GM23338 (cell line): ENCODE measurements at regions not wholly inside any gene's neighbourhood (a gene's known extent, or its start where the extent isn't known, plus 50 kb on each side); places are given as distances from the start of the nearest gene placed in this dataset.
A peak's percentile ranks its signal among the peaks of the same experiment; 100 is the strongest.

Experiments
- ATAC-seq: fragments of 200-7000 bp; cut with Tn5 transposase; 3 replicates; pipeline ENCODE4 v1.9.1; 2020
- DNase-seq: peaks from one replicate; pipeline ENCODE4 v3.0.0-alpha.2; 2015; ENCODE audit warnings: low spot score
- H2AFZ ChIP-seq: fragments of 200-600 bp; sonication (generic); 2 replicates; pipeline ENCODE4 v1.8.0; 2016; ENCODE audit warnings: antibody characterized with exemption, mild to moderate bottlenecking, moderate library complexity
- H3F3A ChIP-seq: fragments of 200-600 bp; sonication (generic); replicated peaks from 2 replicates; pipeline ENCODE4 v1.8.0; 2017; ENCODE audit warnings: antibody characterized with exemption, mixed run types, low read depth
- H3K27ac ChIP-seq: fragments of 200-600 bp; sonication (generic); 2 replicates; pipeline ENCODE4 v1.6.1; 2016; ENCODE audit warnings: low read depth
- H3K27me3 ChIP-seq: fragments of 200-600 bp; sonication (generic); 2 replicates; pipeline ENCODE4 v1.8.0; 2016; ENCODE audit warnings: mild to moderate bottlenecking, mixed run types, moderate library complexity; ENCODE audit not compliant: insufficient read depth
- H3K36me3 ChIP-seq: fragments of 200-600 bp; sonication (generic); 2 replicates; pipeline ENCODE4 v1.8.0; 2016; ENCODE audit warnings: mild to moderate bottlenecking; ENCODE audit not compliant: insufficient read depth
- H3K4me1 ChIP-seq: fragments of 200-600 bp; sonication (generic); 2 replicates; pipeline ENCODE4 v1.8.0; 2016; ENCODE audit warnings: mild to moderate bottlenecking, moderate library complexity; ENCODE audit not compliant: insufficient read depth
- H3K4me2 ChIP-seq: fragments of 200-600 bp; sonication (generic); 2 replicates; pipeline ENCODE4 v1.7.1; 2017; ENCODE audit warnings: mixed run types
- H3K4me3 ChIP-seq: fragments of 200-600 bp; sonication (generic); 2 replicates; pipeline ENCODE4 v1.6.1; 2016; ENCODE audit warnings: mixed run types
- H3K79me2 ChIP-seq: fragments of 200-600 bp; sonication (generic); replicated peaks from 2 replicates; pipeline ENCODE4 v1.8.0; 2017; ENCODE audit warnings: mild to moderate bottlenecking; ENCODE audit not compliant: insufficient read depth
- H3K9me2 ChIP-seq: fragments of 200-600 bp; sonication (generic); 2 replicates; pipeline ENCODE4 v1.8.0; 2017; ENCODE audit not compliant: insufficient read depth
- H4K20me1 ChIP-seq: fragments of 200-600 bp; sonication (generic); replicated peaks from 2 replicates; pipeline ENCODE4 v1.8.0; 2017; ENCODE audit warnings: mild to moderate bottlenecking; ENCODE audit not compliant: insufficient read depth
- H3K27ac Mint-ChIP-seq: 2 replicates; pipeline ENCODE4 v1.8.0; 2020; ENCODE audit warnings: inconsistent platforms, mild to moderate bottlenecking, moderate library complexity, mixed read lengths
- H3K27me3 Mint-ChIP-seq: 3 replicates; pipeline ENCODE4 v1.8.0; 2022; ENCODE audit warnings: low read depth, mild to moderate bottlenecking, moderate library complexity, mixed read lengths, inconsistent platforms; ENCODE audit not compliant: insufficient read depth, poor library complexity
- H3K36me3 Mint-ChIP-seq: 3 replicates; pipeline ENCODE4 v1.8.0; 2021; ENCODE audit warnings: low read depth, mild to moderate bottlenecking, inconsistent platforms, moderate library complexity, mixed read lengths
- H3K4me1 Mint-ChIP-seq: 3 replicates; pipeline ENCODE4 v1.8.0; 2020; ENCODE audit warnings: mild to moderate bottlenecking, inconsistent platforms, mixed read lengths
- H3K4me3 Mint-ChIP-seq: 3 replicates; pipeline ENCODE4 v1.8.0; 2021; ENCODE audit warnings: moderate library complexity, mild to moderate bottlenecking, inconsistent platforms, mixed read lengths
- H3K9me3 Mint-ChIP-seq: 3 replicates; pipeline ENCODE4 v1.8.0; 2020; ENCODE audit warnings: moderate library complexity, mild to moderate bottlenecking, inconsistent platforms, mixed read lengths
- EZH2phosphoT487 ChIP-seq: fragments of 200-600 bp; sonication (generic); IDR thresholded peaks from one replicate; pipeline ENCODE4 v1.8.1; 2018; ENCODE audit warnings: antibody characterized with exemption; ENCODE audit not compliant: unreplicated experiment
- JUNB ChIP-seq: IDR thresholded peaks from one replicate; pipeline ENCODE4 v1.6.1; 2016; ENCODE audit warnings: antibody characterized with exemption; ENCODE audit not compliant: unreplicated experiment
- NANOG ChIP-seq: IDR thresholded peaks from 2 replicates; pipeline ENCODE4 v1.6.1; 2016; ENCODE audit warnings: antibody characterized with exemption, borderline replicate concordance
- REST ChIP-seq: IDR thresholded peaks from one replicate; pipeline ENCODE4 v1.6.1; 2018; ENCODE audit warnings: antibody characterized with exemption; ENCODE audit not compliant: unreplicated experiment
- ZNF114 ChIP-seq: fragments of 250-450 bp; sonication (Bioruptor Pico); IDR thresholded peaks from 2 replicates; pipeline ENCODE4 v1.5.0; 2020; ENCODE audit warnings: mild to moderate bottlenecking, moderate library complexity
- TF ChIP-seq, protein P1 (sequence below): fragments of 250-450 bp; sonication (Bioruptor Pico); IDR thresholded peaks from 2 replicates; pipeline ENCODE4 v1.5.0; 2020; ENCODE audit warnings: mild to moderate bottlenecking, moderate library complexity

GRCh38 chr2:236848501-236848900, 237.2 kb upstream of the COPS8 start:
- no peaks in the 10 kb centered on the region for H3K27me3 ChIP-seq
- peaks cover 25% of the 10 kb centered on the region for H3K4me1 ChIP-seq
- no peaks in the 10 kb centered on the region; the same call in 1 of the 2 replicates for H3K36me3 ChIP-seq
- Mint-ChIP-seq H3K4me3 (no peak overlapping the region; the same call in 2 of the 3 replicates), H3K4me1 (peaks cover 36% of the 10 kb centered on the region), H3K27ac (no peak overlapping the region), H3K36me3 (peaks cover 36% of the 10 kb centered on the region), H3K27me3 (peaks cover 26% of the 10 kb centered on the region), H3K9me3 (peaks cover 40% of the 10 kb centered on the region)
- DNase-seq = peak; percentile 31
- H3F3A ChIP-seq = no peaks in the 10 kb centered on the region
- H3K79me2 ChIP-seq = no peaks in the 10 kb centered on the region
- H3K27ac ChIP-seq = no peak overlapping the region
- no peak overlapping the region for H2AFZ ChIP-seq
- H3K4me3 ChIP-seq = peak overlapping the region; percentile 29; the same call in 1 of the 2 replicates
- H3K9me2 ChIP-seq = peaks cover 4% of the 10 kb centered on the region; the same call in 1 of the 2 replicates
- TF ChIP-seq ZNF114 (CRISPR knock-in tag) (no peak), EZH2phosphoT487 (no peak), NANOG (no peak), JUNB (no peak), REST (no peak)
- TF ChIP-seq, protein P1, sequence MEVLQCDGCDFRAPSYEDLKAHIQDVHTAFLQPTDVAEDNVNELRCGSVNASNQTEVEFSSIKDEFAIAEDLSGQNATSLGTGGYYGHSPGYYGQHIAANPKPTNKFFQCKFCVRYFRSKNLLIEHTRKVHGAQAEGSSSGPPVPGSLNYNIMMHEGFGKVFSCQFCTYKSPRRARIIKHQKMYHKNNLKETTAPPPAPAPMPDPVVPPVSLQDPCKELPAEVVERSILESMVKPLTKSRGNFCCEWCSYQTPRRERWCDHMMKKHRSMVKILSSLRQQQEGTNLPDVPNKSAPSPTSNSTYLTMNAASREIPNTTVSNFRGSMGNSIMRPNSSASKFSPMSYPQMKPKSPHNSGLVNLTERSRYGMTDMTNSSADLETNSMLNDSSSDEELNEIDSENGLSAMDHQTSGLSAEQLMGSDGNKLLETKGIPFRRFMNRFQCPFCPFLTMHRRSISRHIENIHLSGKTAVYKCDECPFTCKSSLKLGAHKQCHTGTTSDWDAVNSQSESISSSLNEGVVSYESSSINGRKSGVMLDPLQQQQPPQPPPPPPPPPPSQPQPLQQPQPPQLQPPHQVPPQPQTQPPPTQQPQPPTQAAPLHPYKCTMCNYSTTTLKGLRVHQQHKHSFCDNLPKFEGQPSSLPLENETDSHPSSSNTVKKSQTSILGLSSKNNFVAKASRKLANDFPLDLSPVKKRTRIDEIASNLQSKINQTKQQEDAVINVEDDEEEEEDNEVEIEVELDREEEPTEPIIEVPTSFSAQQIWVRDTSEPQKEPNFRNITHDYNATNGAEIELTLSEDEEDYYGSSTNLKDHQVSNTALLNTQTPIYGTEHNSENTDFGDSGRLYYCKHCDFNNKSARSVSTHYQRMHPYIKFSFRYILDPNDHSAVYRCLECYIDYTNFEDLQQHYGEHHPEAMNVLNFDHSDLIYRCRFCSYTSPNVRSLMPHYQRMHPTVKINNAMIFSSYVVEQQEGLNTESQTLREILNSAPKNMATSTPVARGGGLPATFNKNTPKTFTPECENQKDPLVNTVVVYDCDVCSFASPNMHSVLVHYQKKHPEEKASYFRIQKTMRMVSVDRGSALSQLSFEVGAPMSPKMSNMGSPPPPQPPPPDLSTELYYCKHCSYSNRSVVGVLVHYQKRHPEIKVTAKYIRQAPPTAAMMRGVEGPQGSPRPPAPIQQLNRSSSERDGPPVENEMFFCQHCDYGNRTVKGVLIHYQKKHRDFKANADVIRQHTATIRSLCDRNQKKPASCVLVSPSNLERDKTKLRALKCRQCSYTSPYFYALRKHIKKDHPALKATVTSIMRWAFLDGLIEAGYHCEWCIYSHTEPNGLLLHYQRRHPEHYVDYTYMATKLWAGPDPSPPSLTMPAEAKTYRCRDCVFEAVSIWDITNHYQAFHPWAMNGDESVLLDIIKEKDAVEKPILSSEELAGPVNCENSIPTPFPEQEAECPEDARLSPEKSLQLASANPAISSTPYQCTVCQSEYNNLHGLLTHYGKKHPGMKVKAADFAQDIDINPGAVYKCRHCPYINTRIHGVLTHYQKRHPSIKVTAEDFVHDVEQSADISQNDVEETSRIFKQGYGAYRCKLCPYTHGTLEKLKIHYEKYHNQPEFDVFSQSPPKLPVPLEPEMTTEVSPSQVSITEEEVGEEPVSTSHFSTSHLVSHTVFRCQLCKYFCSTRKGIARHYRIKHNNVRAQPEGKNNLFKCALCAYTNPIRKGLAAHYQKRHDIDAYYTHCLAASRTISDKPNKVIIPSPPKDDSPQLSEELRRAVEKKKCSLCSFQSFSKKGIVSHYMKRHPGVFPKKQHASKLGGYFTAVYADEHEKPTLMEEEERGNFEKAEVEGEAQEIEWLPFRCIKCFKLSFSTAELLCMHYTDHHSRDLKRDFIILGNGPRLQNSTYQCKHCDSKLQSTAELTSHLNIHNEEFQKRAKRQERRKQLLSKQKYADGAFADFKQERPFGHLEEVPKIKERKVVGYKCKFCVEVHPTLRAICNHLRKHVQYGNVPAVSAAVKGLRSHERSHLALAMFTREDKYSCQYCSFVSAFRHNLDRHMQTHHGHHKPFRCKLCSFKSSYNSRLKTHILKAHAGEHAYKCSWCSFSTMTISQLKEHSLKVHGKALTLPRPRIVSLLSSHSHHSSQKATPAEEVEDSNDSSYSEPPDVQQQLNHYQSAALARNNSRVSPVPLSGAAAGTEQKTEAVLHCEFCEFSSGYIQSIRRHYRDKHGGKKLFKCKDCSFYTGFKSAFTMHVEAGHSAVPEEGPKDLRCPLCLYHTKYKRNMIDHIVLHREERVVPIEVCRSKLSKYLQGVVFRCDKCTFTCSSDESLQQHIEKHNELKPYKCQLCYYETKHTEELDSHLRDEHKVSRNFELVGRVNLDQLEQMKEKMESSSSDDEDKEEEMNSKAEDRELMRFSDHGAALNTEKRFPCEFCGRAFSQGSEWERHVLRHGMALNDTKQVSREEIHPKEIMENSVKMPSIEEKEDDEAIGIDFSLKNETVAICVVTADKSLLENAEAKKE (CRISPR knock-in tag) = no peak
- ATAC-seq = no peak
- H3K4me2 ChIP-seq = peak overlapping the region; percentile 72
- H4K20me1 ChIP-seq = no peaks in the 10 kb centered on the region
